DMS79 treated with DMSO at 0.1 percent for 48 hours (cell line): ENCODE measurements at regions not wholly inside any gene's neighbourhood (a gene's known extent, or its start where the extent isn't known, plus 50 kb on each side); places are given as distances from the start of the nearest gene placed in this dataset.
"Not testable (repeated sequence)": the region's sequence is repeated elsewhere in the genome, so short reads cannot be mapped to it uniquely, and the experiment has no call there.

Source experiments
- DNase-seq: peaks from one replicate; lab custom pipeline; 2025; lab: John Stamatoyannopoulos, UW

DNA sequence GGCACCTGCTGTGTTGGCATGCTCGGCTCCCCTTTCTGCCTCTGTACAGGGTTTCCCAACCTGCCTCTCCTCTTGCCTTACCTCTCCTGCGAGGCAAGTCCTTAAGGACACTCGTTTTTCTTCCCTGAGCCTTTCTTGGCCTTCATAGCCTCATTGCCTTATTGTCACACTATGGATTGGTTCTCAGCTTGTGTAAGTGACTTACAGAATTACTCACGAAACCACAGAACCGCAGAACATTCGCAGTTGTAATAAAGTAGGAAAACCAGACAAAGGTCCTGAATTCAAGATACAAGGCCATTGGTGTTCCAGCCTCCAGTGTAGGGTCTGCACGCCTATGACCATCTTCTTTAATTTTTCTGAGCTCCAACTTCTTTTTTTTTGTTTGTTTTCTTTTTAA, 317.6 kb upstream of the SMIM21 start:
- DNase-seq, result no peak

- no peak for DNase-seq
Measured at GRCh38 chr18:75742516-75742915, 315.0 kb upstream of the SMIM21 start.

DNA sequence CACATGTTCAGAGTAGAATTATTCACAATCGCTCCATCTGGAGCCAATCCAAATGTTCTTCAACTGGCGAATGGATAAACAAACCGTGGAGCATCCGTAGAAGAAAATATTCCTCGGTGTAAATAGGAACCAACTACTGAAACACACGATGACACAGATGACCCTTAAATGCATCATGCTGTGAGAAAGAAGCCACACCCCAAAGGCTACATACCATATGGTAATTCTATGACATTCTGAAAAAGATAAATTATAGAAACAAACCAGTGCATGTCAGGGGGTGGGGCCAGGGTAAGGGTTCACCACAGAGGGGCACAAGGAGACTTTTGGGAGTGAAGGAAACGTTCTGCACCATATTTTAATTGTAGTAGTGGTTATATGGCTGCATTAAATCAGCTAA, 312.2 kb upstream of the SMIM21 start:
- DNase-seq, result no peak

GRCh38 chr18:75735291-75735690, 307.8 kb upstream of the SMIM21 start:
- DNase-seq, result no peak

GRCh38 chr18:75730249-75730648, 302.7 kb upstream of the SMIM21 start:
- no peak for DNase-seq

- DNase-seq, result no peak
Measured at GRCh38 chr18:75728621-75729020, 301.1 kb upstream of the SMIM21 start.

GRCh38 chr18:75727456-75727855, 300.0 kb upstream of the SMIM21 start:
- DNase-seq, result no peak

GRCh38 chr18:75723521-75724340, 296.2 kb upstream of the SMIM21 start:
- no peak for DNase-seq

DNA sequence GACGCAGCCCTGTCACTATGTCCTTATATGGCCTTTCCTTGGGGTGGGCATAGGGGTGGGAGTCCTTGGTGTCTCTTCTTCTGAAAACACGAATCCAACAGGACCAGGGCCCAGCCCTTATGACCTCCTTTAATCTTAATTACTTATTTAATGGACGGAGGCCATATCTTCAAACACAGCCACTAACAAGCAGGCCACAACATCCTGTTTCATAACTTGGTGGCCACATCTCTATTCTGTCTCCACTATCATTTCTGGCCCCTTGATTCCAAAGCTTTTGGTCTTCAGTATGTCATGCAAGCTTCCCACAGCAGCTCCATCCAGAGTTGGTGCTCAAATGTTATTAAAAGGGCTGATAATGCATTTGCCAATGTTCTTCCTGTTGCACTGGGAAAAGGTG, 287.3 kb upstream of the SMIM21 start:
- DNase-seq, result no peak

DNA sequence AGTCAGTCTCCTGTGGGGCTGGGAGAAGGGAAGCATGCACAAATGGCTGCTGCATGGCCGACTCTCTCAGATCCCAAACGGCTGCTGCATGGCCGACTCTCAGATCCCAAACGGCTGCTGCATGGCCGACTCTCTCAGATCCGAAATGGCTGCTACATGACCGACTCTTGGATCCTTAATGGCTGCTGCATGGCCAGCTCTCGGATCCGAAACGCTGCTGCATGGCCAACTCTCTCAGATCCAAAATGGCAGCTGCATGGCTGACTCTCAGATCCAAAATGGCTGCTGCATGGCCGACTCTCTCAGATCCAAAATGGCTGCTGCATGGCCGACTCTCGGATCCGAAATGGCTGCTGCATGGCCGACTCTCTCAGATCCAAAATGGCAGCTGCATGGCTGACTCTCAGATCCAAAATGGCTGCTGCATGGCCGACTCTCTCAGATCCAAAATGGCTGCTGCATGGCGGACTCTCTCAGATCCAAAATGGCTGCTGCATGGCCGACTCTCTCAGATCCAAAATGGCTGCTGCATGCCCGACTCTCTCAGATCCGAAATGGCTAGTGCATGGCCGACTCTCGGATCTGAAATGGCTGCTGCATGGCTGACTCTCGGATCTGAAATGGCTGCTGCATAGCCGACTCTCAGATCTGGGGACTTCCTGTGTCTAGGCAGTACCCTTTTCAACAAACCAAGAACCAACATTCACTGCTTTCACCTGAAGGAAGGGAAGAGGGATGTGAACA, 284.8 kb upstream of the SMIM21 start:
- not testable (repeated sequence) for DNase-seq

GRCh38 chr18:75700561-75700960, 273.1 kb upstream of the SMIM21 start:
- no peak for DNase-seq

DNA sequence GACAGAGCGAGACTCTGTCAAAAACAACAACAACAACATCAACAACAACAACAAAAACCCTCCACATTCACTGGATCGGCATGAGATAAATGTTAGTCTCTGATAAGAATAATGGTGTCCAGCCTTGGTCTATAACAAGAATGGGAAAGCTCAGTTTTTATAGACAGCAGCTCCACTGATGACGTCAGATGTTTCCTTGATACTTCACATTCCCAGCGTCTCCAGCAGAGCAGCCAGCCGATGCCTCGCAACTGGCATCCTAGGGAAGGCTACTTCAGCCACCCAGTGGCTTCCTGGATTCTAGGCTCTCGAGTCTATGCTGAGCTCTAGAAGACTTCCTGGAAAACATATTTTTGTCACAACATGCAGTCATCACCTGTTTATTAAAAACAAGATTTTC, 271.4 kb upstream of the SMIM21 start:
- no peak for DNase-seq

DNA sequence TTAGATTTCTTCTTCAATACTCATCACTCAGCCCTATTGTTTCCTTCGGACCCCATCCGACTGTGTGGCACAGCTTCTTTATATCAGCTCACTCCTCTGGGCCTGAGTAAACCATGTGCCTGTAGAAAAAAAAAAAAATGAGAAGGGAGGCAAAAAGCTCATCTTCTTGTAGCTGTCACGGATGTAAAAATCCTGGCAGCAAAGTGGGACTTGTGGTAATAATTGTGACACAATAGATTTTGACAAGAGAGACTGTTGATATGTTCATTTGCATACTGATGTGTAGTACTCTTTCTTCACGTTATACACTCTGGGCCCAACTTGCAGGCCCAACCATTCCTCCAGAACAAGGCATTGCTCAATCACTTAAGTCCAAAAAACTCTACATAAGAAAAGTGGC, 270.0 kb upstream of the SMIM21 start:
- DNase-seq, result no peak

DNA sequence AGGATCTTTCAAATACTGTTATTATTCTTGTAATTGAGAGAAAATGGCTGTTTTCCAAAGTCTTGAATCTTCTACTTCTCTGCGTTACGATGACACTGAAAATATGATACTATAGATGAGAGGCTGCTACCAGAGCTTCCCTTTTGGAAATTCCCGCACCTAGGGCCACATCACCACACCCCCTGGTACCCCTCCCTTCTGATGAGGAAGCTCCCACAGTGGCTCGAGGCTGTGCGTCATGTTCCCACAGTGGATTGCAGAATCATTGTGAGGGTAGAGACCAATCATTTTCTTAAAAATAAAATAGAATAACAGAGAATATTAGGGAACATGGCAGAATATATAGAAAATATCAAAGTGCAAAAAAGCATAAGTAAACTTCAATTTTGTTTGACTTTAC, 268.9 kb upstream of the SMIM21 start:
- no peak for DNase-seq

- no peak for DNase-seq
Measured at GRCh38 chr18:75694292-75694691, 266.8 kb upstream of the SMIM21 start.

DNA sequence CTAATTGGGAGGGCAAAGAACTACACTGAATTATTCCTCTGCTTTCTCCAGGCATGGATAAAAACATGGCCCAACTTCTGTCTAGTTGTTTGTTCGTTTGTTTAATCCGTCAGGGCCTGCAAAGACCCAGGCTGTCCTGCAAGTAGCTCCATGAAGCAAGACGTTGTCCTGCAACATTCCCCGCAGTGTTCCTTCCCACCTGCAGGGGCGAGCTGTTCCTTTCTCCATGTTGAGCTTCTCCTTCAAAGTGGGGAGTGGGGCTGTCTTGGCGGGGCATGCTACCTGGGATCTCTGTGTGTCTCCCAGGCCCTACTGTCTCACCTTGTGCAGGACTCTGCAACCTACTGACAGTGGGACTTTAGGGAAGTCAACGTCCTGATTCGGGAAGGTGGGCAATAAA, 264.0 kb upstream of the SMIM21 start:
- no peak for DNase-seq

GRCh38 chr18:75690283-75690682, 262.8 kb upstream of the SMIM21 start:
- not testable (repeated sequence) for DNase-seq

- DNase-seq, result no peak
Measured at GRCh38 chr18:75687626-75688025, 260.1 kb upstream of the SMIM21 start.

DNA sequence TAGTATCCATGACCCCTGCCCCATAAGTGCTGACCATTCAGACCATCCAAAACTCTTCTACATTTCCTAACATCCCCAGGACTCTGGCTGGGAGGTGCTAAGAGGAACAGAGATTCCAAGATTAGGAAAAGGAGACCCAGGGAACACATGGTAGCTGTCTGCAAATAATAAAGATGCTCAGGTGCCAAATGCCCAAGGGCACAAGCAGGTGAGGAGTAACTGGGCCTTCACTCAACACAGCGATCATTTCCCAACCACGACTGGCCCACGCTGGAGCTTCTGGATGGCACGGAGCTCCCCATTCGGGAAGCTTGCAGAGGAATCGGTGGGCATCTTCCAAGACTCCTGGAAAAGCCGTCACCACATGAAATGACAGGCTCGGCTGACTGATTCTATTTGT, 255.9 kb upstream of the SMIM21 start:
- no peak for DNase-seq

DNA sequence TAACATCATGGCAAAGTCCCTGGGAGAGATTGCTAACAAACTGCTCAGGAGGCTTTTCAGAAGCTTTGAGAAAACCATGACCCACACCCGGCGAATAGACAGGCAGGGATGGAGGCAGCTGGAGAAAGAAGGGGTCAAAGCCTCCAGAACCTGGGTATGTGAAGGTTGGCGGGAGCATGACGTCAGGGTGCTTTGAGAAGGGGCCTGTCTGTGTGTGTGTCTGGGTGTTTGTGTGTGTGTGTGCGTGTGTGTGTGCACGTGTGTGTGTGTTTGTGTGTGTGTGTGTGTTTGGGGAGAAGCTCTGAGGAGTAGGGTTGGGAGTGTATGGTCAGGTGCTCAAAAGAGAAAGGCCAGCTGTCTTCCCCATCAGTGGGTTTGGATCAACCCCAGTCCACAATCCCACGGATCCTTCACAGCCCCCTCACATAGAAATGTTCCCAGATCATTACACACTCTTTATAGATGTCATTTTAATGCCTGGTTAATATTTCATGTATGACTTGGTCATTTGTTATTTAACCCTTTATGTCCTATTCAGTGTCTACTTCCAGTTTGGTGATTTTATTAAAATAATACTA, 254.1 kb upstream of the SMIM21 start:
- DNase-seq, result no peak

DNA sequence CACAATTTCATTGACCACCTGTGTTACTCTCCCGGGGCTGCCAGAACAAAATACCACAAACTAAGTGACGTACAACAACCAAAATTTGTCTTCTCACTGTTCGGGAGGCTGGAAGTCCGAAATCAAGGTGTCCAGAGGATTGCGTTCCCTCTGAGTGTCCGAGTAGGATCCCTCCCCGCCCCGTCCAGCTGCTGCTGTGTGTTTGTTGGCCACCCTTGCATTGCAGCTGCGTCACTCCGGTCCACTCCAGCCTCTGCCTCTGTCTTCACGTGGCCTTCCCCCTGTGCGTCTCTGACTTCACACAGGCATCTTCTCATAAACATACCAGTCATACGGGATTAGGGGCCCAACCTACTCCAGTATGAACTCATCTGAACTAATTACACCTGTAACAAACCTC, 251.8 kb upstream of the SMIM21 start:
- DNase-seq, result no peak

DNA sequence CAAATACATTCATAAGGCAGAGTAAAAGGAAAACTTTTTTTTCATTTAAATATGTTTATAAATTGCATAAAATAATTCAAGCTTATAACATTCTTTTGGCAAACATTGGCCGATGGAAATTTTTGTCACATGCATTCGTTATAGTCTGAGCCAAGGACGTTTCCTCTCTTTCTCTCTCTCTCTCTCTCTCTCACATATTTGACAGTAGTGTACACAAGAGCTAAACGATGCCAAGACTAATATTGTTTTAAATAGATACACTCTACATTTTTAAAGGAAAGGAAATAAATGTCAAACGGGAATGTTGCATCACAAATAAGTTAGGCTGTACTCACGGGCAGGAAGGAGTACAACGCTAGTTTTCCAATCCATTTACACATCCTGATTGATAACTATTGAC, 251.1 kb upstream of the SMIM21 start:
- DNase-seq, result no peak
